ENCODE measurements at regions not wholly inside any gene's neighbourhood (a gene's known extent, or its start where the extent isn't known, plus 50 kb on each side); places are given as distances from the start of the nearest gene placed in this dataset.

DNA sequence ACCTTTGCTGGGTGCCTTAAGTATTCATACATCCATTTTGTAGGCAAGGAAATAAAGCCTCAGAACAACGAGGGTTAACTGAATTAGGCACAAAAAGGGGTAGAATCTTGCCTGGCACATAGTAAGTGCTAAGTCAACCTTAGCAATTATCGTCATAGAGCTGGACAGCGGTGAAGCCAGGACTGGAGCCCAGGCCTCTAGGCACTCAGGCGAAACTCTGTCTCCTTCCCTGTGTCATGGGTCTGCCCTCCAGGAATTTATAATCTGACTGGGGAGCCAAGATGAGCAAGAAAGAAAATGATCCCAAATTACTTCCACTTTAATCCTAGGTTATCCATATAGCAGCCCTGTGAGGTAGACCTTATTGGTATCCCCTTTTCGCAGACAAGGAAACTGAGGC, 61.4 kb downstream of the KATNIP start:
- TF ChIP-seq CTCF (IDR thresholded peaks at IDR 0.05; ENCODE audit: borderline replicate concordance, extremely low read depth, low read length, poor library complexity, severe bottlenecking) = no peak
- no peak for TF ChIP-seq EZH2 (IDR thresholded peaks at IDR 0.05; ENCODE audit: borderline replicate concordance, low read depth, low read length, severe bottlenecking)
